DND-41 (cell line): ENCODE measurements at regions not wholly inside any gene's neighbourhood (a gene's known extent, or its start where the extent isn't known, plus 50 kb on each side); places are given as distances from the start of the nearest gene placed in this dataset.

ENCODE experiments used
- ATAC-seq: fragments of 200-7000 bp; cut with Tn5 transposase; 3 replicates; pipeline ENCODE4 v1.9.1; 2021; ENCODE audit warnings: low read depth; ENCODE audit not compliant: insufficient read depth
- DNase-seq: peaks from one replicate; pipeline ENCODE4 v3.0.0-alpha.2; 2020
- H2AFZ ChIP-seq: 2 replicates; pipeline ENCODE4 v1.6.0; 2012; ENCODE audit warnings: low read depth, low read length
- H3K27ac ChIP-seq: 2 replicates; pipeline ENCODE4 v1.5.1; 2012; ENCODE audit warnings: low read length, inconsistent platforms
- H3K27me3 ChIP-seq: fragments of 200-600 bp; sonication (generic); 2 replicates; pipeline ENCODE4 v1.6.0; 2012; ENCODE audit warnings: low read length, mild to moderate bottlenecking, inconsistent platforms; ENCODE audit not compliant: insufficient read depth, poor library complexity
- H3K36me3 ChIP-seq: 2 replicates; pipeline ENCODE4 v1.5.1; 2012; ENCODE audit warnings: low read length, inconsistent platforms; ENCODE audit not compliant: insufficient read depth
- H3K4me1 ChIP-seq: 2 replicates; pipeline ENCODE4 v1.5.1; 2012; ENCODE audit warnings: mild to moderate bottlenecking, low read length; ENCODE audit not compliant: insufficient read depth
- H3K4me2 ChIP-seq: 2 replicates; pipeline ENCODE4 v1.6.0; 2012; ENCODE audit warnings: mild to moderate bottlenecking, moderate library complexity, low read length, inconsistent platforms; ENCODE audit not compliant: insufficient read depth
- H3K4me3 ChIP-seq, 2 experiments: fragments of 200-600 bp in 1 of 2; shearing (Covaris generic) in 1 of 2; 2 replicates each; pipeline ENCODE4 v1.5.1; 2012 to 2016; ENCODE audit warnings: inconsistent platforms in 2 of 2, low read length in 2 of 2, mild to moderate bottlenecking in 2 of 2, low read depth in 1 of 2, moderate library complexity in 1 of 2
- H3K79me2 ChIP-seq: 2 replicates; pipeline ENCODE4 v1.6.0; 2012; ENCODE audit warnings: low read length, inconsistent platforms; ENCODE audit not compliant: insufficient read depth
- H3K9ac ChIP-seq: 2 replicates; pipeline ENCODE4 v1.6.0; 2012; ENCODE audit warnings: low read depth, mild to moderate bottlenecking, inconsistent platforms, low read length, moderate library complexity
- H3K9me3 ChIP-seq: 2 replicates; pipeline ENCODE4 v1.5.1; 2012; ENCODE audit warnings: low read length, moderate library complexity, mild to moderate bottlenecking, inconsistent platforms; ENCODE audit not compliant: insufficient read depth, severe bottlenecking
- H4K20me1 ChIP-seq: 2 replicates; pipeline ENCODE4 v1.6.0; 2012; ENCODE audit warnings: low read length; ENCODE audit not compliant: insufficient read depth
- EZH2 ChIP-seq: IDR thresholded peaks from 3 replicates; pipeline ENCODE4 v1.6.1; 2012; ENCODE audit warnings: borderline replicate concordance, low read depth, mild to moderate bottlenecking, moderate library complexity, low read length, inconsistent platforms; ENCODE audit not compliant: severe bottlenecking
- TF ChIP-seq, protein P1 (sequence below): IDR thresholded peaks from 2 replicates; pipeline ENCODE4 v1.5.1; 2012; ENCODE audit warnings: borderline replicate concordance, low read length, moderate library complexity, mild to moderate bottlenecking; ENCODE audit not compliant: poor library complexity, severe bottlenecking; ENCODE audit errors: extremely low read depth

DNA sequence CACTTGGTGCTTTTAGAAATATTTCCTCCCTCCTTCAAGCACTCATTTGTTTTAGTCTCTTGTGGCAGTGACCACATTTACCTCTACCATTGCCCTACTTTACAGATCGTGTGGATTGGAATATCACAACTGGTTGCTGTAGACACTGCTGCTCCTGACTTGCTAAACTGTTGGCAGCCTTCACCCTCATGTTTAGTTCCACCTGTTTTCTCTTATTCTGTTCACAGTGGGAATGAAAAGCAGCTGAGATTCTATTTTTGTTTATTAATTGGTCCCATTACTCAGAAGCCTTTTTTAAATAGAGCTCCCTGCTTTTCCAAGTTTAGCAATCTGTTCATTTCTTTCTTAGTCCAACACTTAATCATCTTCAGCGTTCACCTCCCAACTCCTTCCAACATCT lies 308.9 kb downstream of the RWDD3 start:
- H3K27me3 ChIP-seq, result no peaks in the 10 kb centered on the region
- no peaks in the 10 kb centered on the region for H3K36me3 ChIP-seq
- TF ChIP-seq, protein P1, sequence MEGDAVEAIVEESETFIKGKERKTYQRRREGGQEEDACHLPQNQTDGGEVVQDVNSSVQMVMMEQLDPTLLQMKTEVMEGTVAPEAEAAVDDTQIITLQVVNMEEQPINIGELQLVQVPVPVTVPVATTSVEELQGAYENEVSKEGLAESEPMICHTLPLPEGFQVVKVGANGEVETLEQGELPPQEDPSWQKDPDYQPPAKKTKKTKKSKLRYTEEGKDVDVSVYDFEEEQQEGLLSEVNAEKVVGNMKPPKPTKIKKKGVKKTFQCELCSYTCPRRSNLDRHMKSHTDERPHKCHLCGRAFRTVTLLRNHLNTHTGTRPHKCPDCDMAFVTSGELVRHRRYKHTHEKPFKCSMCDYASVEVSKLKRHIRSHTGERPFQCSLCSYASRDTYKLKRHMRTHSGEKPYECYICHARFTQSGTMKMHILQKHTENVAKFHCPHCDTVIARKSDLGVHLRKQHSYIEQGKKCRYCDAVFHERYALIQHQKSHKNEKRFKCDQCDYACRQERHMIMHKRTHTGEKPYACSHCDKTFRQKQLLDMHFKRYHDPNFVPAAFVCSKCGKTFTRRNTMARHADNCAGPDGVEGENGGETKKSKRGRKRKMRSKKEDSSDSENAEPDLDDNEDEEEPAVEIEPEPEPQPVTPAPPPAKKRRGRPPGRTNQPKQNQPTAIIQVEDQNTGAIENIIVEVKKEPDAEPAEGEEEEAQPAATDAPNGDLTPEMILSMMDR, result no peak
- TF ChIP-seq EZH2, result no peak
- no peaks in the 10 kb centered on the region for H3K79me2 ChIP-seq
- no peaks in the 10 kb centered on the region for H4K20me1 ChIP-seq
- H3K4me3 ChIP-seq, result no peak overlapping the region
- ATAC-seq (no peak), DNase-seq (no peak)
- no peak overlapping the region for H3K4me2 ChIP-seq
- no peak overlapping the region for H3K27ac ChIP-seq
- H2AFZ ChIP-seq, result no peak overlapping the region
- no peaks in the 10 kb centered on the region for H3K9me3 ChIP-seq
- H3K4me1 ChIP-seq, result no peaks in the 10 kb centered on the region
- H3K9ac ChIP-seq, result no peak overlapping the region

DNA sequence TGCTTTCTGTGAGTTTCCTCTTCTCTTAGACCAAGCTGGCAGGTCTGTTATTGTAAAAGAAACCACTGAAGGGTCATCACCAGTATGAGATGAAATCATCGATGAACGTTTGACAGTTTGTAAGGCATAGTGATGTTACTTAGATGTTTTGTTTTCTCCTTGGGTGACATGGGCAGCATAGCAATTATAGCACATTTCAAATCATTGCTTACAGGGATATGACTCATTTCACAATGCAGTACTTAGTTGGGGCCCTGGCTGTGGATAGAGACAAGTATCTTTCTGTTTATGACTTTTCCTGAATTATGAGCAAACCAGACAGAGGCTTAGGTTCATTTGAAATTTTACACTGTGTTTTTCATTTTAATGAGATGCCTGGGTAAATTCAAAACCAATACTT lies 313.0 kb downstream of the RWDD3 start:
- Histone ChIP-seq H3K79me2 (no peaks in the 10 kb centered on the region), H3K9ac (no peak overlapping the region), H2AFZ (no peak overlapping the region), H3K4me3 (no peak overlapping the region), H3K4me1 (no peaks in the 10 kb centered on the region), H3K27me3 (no peaks in the 10 kb centered on the region), H3K9me3 (no peaks in the 10 kb centered on the region), H3K4me2 (no peak overlapping the region), H4K20me1 (no peaks in the 10 kb centered on the region), H3K36me3 (no peaks in the 10 kb centered on the region), H3K27ac (no peak overlapping the region)
- DNase-seq (no peak), ATAC-seq (no peak)
- no peak for TF ChIP-seq EZH2
- TF ChIP-seq, protein P1, result no peak

DNA sequence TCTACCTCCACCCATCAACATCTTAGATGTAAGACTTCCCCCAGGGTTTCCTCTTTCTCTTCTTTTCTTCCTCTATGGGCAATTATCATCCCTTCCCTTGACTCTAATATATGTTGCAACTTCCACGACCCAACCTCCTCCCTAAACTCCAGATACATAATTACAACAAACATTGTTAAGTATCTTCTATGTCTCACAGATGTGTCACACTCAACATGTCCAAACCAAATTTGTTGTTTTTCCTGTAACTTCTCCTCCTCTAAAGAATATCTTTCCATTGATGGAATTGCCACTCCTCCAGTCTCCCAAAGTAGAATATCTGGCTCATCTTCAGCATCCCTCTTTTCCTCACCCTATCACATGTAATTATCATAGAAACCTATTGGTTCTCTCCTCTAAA lies 314.2 kb downstream of the RWDD3 start:
- no peak overlapping the region for H3K4me3 ChIP-seq
- no peaks in the 10 kb centered on the region for H3K4me1 ChIP-seq
- no peak overlapping the region for H2AFZ ChIP-seq
- no peaks in the 10 kb centered on the region for H3K27me3 ChIP-seq
- H3K9ac ChIP-seq, result no peak overlapping the region
- no peaks in the 10 kb centered on the region for H4K20me1 ChIP-seq
- TF ChIP-seq, protein P1, result no peak
- TF ChIP-seq EZH2, result no peak
- ATAC-seq (no peak), DNase-seq (no peak)
- H3K36me3 ChIP-seq, result no peaks in the 10 kb centered on the region
- no peak overlapping the region for H3K27ac ChIP-seq
- no peaks in the 10 kb centered on the region for H3K9me3 ChIP-seq
- H3K4me2 ChIP-seq, result no peak overlapping the region
- no peaks in the 10 kb centered on the region for H3K79me2 ChIP-seq

DNA sequence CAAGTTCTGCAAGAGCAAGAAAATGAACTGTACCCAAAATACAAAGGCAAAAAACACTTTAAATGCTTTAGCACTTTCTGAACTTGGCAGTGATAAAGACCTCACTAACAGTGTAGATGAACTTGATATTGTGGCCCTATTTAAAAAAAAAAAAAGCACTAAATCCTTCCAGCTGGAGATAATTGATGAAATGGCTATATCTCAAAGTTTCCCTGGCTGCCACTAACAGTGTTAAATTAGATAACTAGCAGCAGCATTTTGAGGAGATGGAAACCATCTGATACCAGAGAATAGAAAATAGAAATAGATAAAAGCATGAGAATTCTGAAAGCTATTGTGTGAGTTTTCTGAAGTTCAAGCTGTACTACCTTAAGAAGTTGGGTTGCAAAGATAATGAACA lies 317.2 kb downstream of the RWDD3 start:
- no peak for ATAC-seq

More for the DNA sequence above, 317.2 kb downstream of the RWDD3 start:
- Histone ChIP-seq H4K20me1 (no peaks in the 10 kb centered on the region), H3K4me2 (no peak overlapping the region), H3K79me2 (no peaks in the 10 kb centered on the region), H3K27ac (no peak overlapping the region), H2AFZ (no peak overlapping the region), H3K36me3 (no peaks in the 10 kb centered on the region), H3K9me3 (no peaks in the 10 kb centered on the region), H3K4me1 (no peaks in the 10 kb centered on the region), H3K9ac (no peak overlapping the region), H3K27me3 (no peaks in the 10 kb centered on the region), H3K4me3 (no peak overlapping the region)
- no peak for DNase-seq
- TF ChIP-seq EZH2, result no peak
